ENCODE measurements at regions not wholly inside any gene's neighbourhood (a gene's known extent, or its start where the extent isn't known, plus 50 kb on each side); places are given as distances from the start of the nearest gene placed in this dataset.

GRCh38 chr21:35645991-35646390 is 414.3 kb downstream of the SETD4 start:
- no peak for TF ChIP-seq ATF2 (tag by site-specific recombination; IDR thresholded peaks at IDR 0.05; ENCODE audit: low read depth)
- no peak for TF ChIP-seq CTCF (tag by site-specific recombination; IDR thresholded peaks at IDR 0.05)
- no peak for TF ChIP-seq HOXA7 (CRISPR knock-in tag; IDR thresholded peaks at IDR 0.05; ENCODE audit: borderline replicate concordance)
- no peak for TF ChIP-seq ZNF140 (tag by site-specific recombination; IDR thresholded peaks at IDR 0.05)
- TF ChIP-seq ZNF274 (IDR thresholded peaks at IDR 0.05; ENCODE audit: low read length), result no peak
- TF ChIP-seq ZNF274 (tag by site-specific recombination; IDR thresholded peaks at IDR 0.05; ENCODE audit: borderline replicate concordance), result no peak
- TF ChIP-seq ZNF837 (tag by site-specific recombination; IDR thresholded peaks at IDR 0.05), result no peak
- TF ChIP-seq PRDM10 (tag by site-specific recombination; IDR thresholded peaks at IDR 0.05), result no peak
- no peak for TF ChIP-seq ZNF529 (tag by site-specific recombination; IDR thresholded peaks at IDR 0.05; ENCODE audit: insufficient replicate concordance)
- no peak for TF ChIP-seq PATZ1 (tag by site-specific recombination; IDR thresholded peaks at IDR 0.05)
- no peak for TF ChIP-seq KLF9 (tag by site-specific recombination; IDR thresholded peaks at IDR 0.05; ENCODE audit: low read depth)
- no peak for TF ChIP-seq TSHZ1 (tag by site-specific recombination; IDR thresholded peaks at IDR 0.05; ENCODE audit: borderline replicate concordance)

Data from HEK293 (cell line).